Peyer's patch (tissue), 4 donors: ENCODE measurements at regions not wholly inside any gene's neighbourhood (a gene's known extent, or its start where the extent isn't known, plus 50 kb on each side); places are given as distances from the start of the nearest gene placed in this dataset.

Experiments used
- DNase-seq, 3 donors: peaks; one replicate each; pipeline ENCODE4 v3.0.0-alpha.2; 2017 to 2019
- H3K27ac ChIP-seq, 4 donors: fragments of 200-600 bp; sonication (generic); one replicate each; pipeline ENCODE4 v1.5.1; 2016 to 2019
- H3K27me3 ChIP-seq, 2 donors: fragments of 200-600 bp; sonication (generic); one replicate each; pipeline ENCODE4 v1.5.1; 2019
- H3K36me3 ChIP-seq, 3 donors: fragments of 200-600 bp; sonication (generic); one replicate each; pipeline ENCODE4 v1.5.1; 2016 to 2019
- H3K4me1 ChIP-seq, 4 donors: fragments of 200-600 bp; sonication (generic); one replicate each; pipeline ENCODE4 v1.5.1; 2016 to 2019
- H3K4me3 ChIP-seq, 4 donors: fragments of 200-600 bp; sonication (generic); 1 replicate in 3 of 4; 2 replicates in 1 of 4; pipeline ENCODE4 v1.5.1; 2016 to 2019; ENCODE audit warnings: mild to moderate bottlenecking in 1 of 4
- H3K9me3 ChIP-seq, 4 donors: fragments of 200-600 bp; sonication (generic); one replicate each; pipeline ENCODE4 v1.5.1; 2016 to 2019; ENCODE audit warnings: mild to moderate bottlenecking in 1 of 4
- CTCF ChIP-seq, 6 experiments: fragments of 450-650 bp in 4 of 6; fragments of 200-600 bp in 2 of 6; sonication (generic) in 1 of 6; IDR thresholded peaks; one replicate each; pipeline ENCODE4 v1.5.1; 2017 to 2019; ENCODE audit warnings: antibody characterized with exemption in 6 of 6, mild to moderate bottlenecking in 3 of 6, moderate library complexity in 1 of 6
- POLR2A ChIP-seq, 2 donors: fragments of 450-650 bp; IDR thresholded peaks; one replicate each; pipeline ENCODE4 v1.5.1; 2017; ENCODE audit warnings: antibody characterized with exemption in 2 of 2, mild to moderate bottlenecking in 2 of 2, moderate library complexity in 2 of 2

GRCh38 chr5:103840600-103840999 is 278.0 kb upstream of the NUDT12 start:
- Histone ChIP-seq H3K27me3 (no peaks in the 10 kb centered on the region), H3K36me3 (no peaks in the 10 kb centered on the region), H3K4me3 (no peak overlapping the region), H3K4me1 (no peaks in the 10 kb centered on the region), H3K27ac (no peak overlapping the region), H3K9me3 (no peaks in the 10 kb centered on the region)
- TF ChIP-seq CTCF (IDR thresholded peaks at IDR 0.05) (no peak), POLR2A (IDR thresholded peaks at IDR 0.05) (no peak)
- no peak for DNase-seq

GRCh38 chr5:103834216-103834615 is 271.6 kb upstream of the NUDT12 start:
- Histone ChIP-seq H3K4me3 (no peak overlapping the region), H3K9me3 (no peaks in the 10 kb centered on the region), H3K27ac (no peak overlapping the region), H3K27me3 (no peaks in the 10 kb centered on the region), H3K36me3 (no peaks in the 10 kb centered on the region), H3K4me1 (no peaks in the 10 kb centered on the region)
- no peak for TF ChIP-seq POLR2A (IDR thresholded peaks at IDR 0.05)
- no peak for TF ChIP-seq CTCF (IDR thresholded peaks at IDR 0.05)
- DNase-seq = no peak

- Histone ChIP-seq H3K4me3 (no peak overlapping the region), H3K4me1 (no peaks in the 10 kb centered on the region), H3K27ac (no peak overlapping the region), H3K27me3 (no peaks in the 10 kb centered on the region), H3K9me3 (no peaks in the 10 kb centered on the region), H3K36me3 (no peaks in the 10 kb centered on the region)
- TF ChIP-seq POLR2A (IDR thresholded peaks at IDR 0.05) (no peak), CTCF (IDR thresholded peaks at IDR 0.05) (no peak)
- no peak for DNase-seq
Observed at GRCh38 chr5:103829585-103829984, 267.0 kb upstream of the NUDT12 start.

- no peak for TF ChIP-seq CTCF (IDR thresholded peaks at IDR 0.05)
- no peak for TF ChIP-seq POLR2A (IDR thresholded peaks at IDR 0.05)
- H3K36me3 ChIP-seq = no peaks in the 10 kb centered on the region
- H3K27me3 ChIP-seq = no peaks in the 10 kb centered on the region
- no peak overlapping the region for H3K4me3 ChIP-seq
- no peaks in the 10 kb centered on the region for H3K4me1 ChIP-seq
- no peak for DNase-seq
- H3K27ac ChIP-seq = no peak overlapping the region
- H3K9me3 ChIP-seq = no peaks in the 10 kb centered on the region
Observed at GRCh38 chr5:103827976-103828375, 265.4 kb upstream of the NUDT12 start.

- Histone ChIP-seq H3K27me3 (no peaks in the 10 kb centered on the region), H3K9me3 (no peaks in the 10 kb centered on the region), H3K36me3 (no peaks in the 10 kb centered on the region), H3K4me1 (no peaks in the 10 kb centered on the region), H3K4me3 (no peak overlapping the region), H3K27ac (no peak overlapping the region)
- no peak for DNase-seq
- TF ChIP-seq POLR2A (IDR thresholded peaks at IDR 0.05) = no peak
- no peak for TF ChIP-seq CTCF (IDR thresholded peaks at IDR 0.05)
Observed at GRCh38 chr5:103821361-103821760, 258.8 kb upstream of the NUDT12 start.

GRCh38 chr5:103808464-103809106 is 246.0 kb upstream of the NUDT12 start:
- no peak for DNase-seq
- TF ChIP-seq CTCF (IDR thresholded peaks at IDR 0.05) = peak in 4 of 6 experiments; percentile 31 to 56 (median 48)
- TF ChIP-seq POLR2A (IDR thresholded peaks at IDR 0.05) = no peak
- Histone ChIP-seq H3K4me1 (no peaks in the 10 kb centered on the region), H3K27ac (no peak overlapping the region), H3K9me3 (no peaks in the 10 kb centered on the region), H3K4me3 (no peak overlapping the region), H3K27me3 (no peaks in the 10 kb centered on the region), H3K36me3 (no peaks in the 10 kb centered on the region)
